ENCODE measurements at regions not wholly inside any gene's neighbourhood (a gene's known extent, or its start where the extent isn't known, plus 50 kb on each side); places are given as distances from the start of the nearest gene placed in this dataset.
"Not testable (repeated sequence)": the region's sequence is repeated elsewhere in the genome, so short reads cannot be mapped to it uniquely, and the experiment has no call there.

GRCh38 chr10:31239961-31240360 is 79.1 kb upstream of the ZEB1 start:
- TF ChIP-seq CTCF (IDR thresholded peaks at IDR 0.05; ENCODE audit: unreplicated experiment in 3 of 3): no peak
- no peak overlapping the region for H3K27ac Mint-ChIP-seq
- peaks cover 27% of the 10 kb centered on the region for H3K9me3 Mint-ChIP-seq
- H3K36me3 Mint-ChIP-seq (ENCODE audit: low read depth): no peaks in the 10 kb centered on the region
- H3K4me1 Mint-ChIP-seq: no peaks in the 10 kb centered on the region
- no peak overlapping the region for H3K4me3 Mint-ChIP-seq
- H3K27me3 Mint-ChIP-seq (ENCODE audit: low read depth): no peaks in the 10 kb centered on the region

- H3K27me3 Mint-ChIP-seq (ENCODE audit: low read depth): no peaks in the 10 kb centered on the region
- no peaks in the 10 kb centered on the region for H3K4me1 Mint-ChIP-seq
- no peak overlapping the region for H3K4me3 Mint-ChIP-seq
- H3K27ac Mint-ChIP-seq: no peak overlapping the region
- TF ChIP-seq CTCF (IDR thresholded peaks at IDR 0.05; ENCODE audit: unreplicated experiment in 3 of 3): no peak
- H3K36me3 Mint-ChIP-seq (ENCODE audit: low read depth): no peaks in the 10 kb centered on the region
- H3K9me3 Mint-ChIP-seq: peaks cover 9% of the 10 kb centered on the region
Observed at GRCh38 chr10:31242902-31243301, 76.1 kb upstream of the ZEB1 start.

- H3K9me3 Mint-ChIP-seq: peaks cover 31% of the 10 kb centered on the region
- H3K36me3 Mint-ChIP-seq (ENCODE audit: low read depth); H3K27me3 Mint-ChIP-seq (ENCODE audit: low read depth); H3K27ac Mint-ChIP-seq; H3K4me3 Mint-ChIP-seq; H3K4me1 Mint-ChIP-seq: not testable (repeated sequence)
Observed at GRCh38 chr10:31251118-31251517, 67.9 kb upstream of the ZEB1 start.

- Mint-ChIP-seq H3K27ac (no peak overlapping the region), H3K36me3 (ENCODE audit: low read depth) (no peaks in the 10 kb centered on the region), H3K9me3 (peaks cover 24% of the 10 kb centered on the region), H3K4me3 (no peak overlapping the region), H3K4me1 (no peaks in the 10 kb centered on the region), H3K27me3 (ENCODE audit: low read depth) (no peaks in the 10 kb centered on the region)
- TF ChIP-seq CTCF (IDR thresholded peaks at IDR 0.05; ENCODE audit: unreplicated experiment in 3 of 3): no peak
Observed at GRCh38 chr10:31253237-31253636, 65.8 kb upstream of the ZEB1 start.

GRCh38 chr10:31261511-31262311 is 57.3 kb upstream of the ZEB1 start:
- Mint-ChIP-seq H3K4me1 (peaks cover 37% of the 10 kb centered on the region), H3K9me3 (no peaks in the 10 kb centered on the region), H3K27me3 (ENCODE audit: low read depth) (no peaks in the 10 kb centered on the region), H3K27ac (peak overlapping the region; percentile 86 to 91 (median 89)), H3K36me3 (ENCODE audit: low read depth) (no peaks in the 10 kb centered on the region), H3K4me3 (peak overlapping the region in 1 of 3 experiments; percentile 35)
- TF ChIP-seq CTCF (IDR thresholded peaks at IDR 0.05; ENCODE audit: unreplicated experiment in 3 of 3): no peak

- no peaks in the 10 kb centered on the region for H3K27me3 Mint-ChIP-seq (ENCODE audit: low read depth)
- no peaks in the 10 kb centered on the region for H3K36me3 Mint-ChIP-seq (ENCODE audit: low read depth)
- H3K4me1 Mint-ChIP-seq: peaks cover 38% of the 10 kb centered on the region
- TF ChIP-seq CTCF (IDR thresholded peaks at IDR 0.05; ENCODE audit: unreplicated experiment in 3 of 3): no peak
- H3K9me3 Mint-ChIP-seq: no peaks in the 10 kb centered on the region
- H3K4me3 Mint-ChIP-seq: peak overlapping the region in 2 of 3 experiments; percentile 24 to 51
- peak overlapping the region; percentile 86 to 91 (median 89) for H3K27ac Mint-ChIP-seq
Observed at GRCh38 chr10:31262672-31263071, 56.3 kb upstream of the ZEB1 start.
